Central memory CD8-positive, alpha-beta T cell (primary cell): ENCODE measurements at regions not wholly inside any gene's neighbourhood (a gene's known extent, or its start where the extent isn't known, plus 50 kb on each side); places are given as distances from the start of the nearest gene placed in this dataset.
"Not testable (repeated sequence)": the region's sequence is repeated elsewhere in the genome, so short reads cannot be mapped to it uniquely, and the experiment has no call there.

Experiments used
- ATAC-seq: fragments of 150-1000 bp; cut with Tn5 transposase; replicated peaks from 2 replicates; pipeline ENCODE4 v1.10.0; 2022; ENCODE audit warnings: mild to moderate bottlenecking, moderate FRiP score, moderate number of reproducible peaks; ENCODE audit not compliant: poor library complexity, severe bottlenecking; ENCODE audit errors: extremely low read depth
- DNase-seq, 2 donors: peaks; one replicate each; pipeline ENCODE4 v3.0.0; 2021; ENCODE audit warnings: low spot score in 2 of 2
- H3K27ac Mint-ChIP-seq: one replicate; pipeline ENCODE4 v1.8.0; 2022; ENCODE audit warnings: low read depth, mild to moderate bottlenecking, moderate library complexity, mixed read lengths
- H3K27me3 Mint-ChIP-seq: one replicate; pipeline ENCODE4 v1.8.0; 2022; ENCODE audit warnings: mixed read lengths
- H3K36me3 Mint-ChIP-seq: one replicate; pipeline ENCODE4 v1.8.0; 2022; ENCODE audit warnings: mild to moderate bottlenecking, moderate library complexity, mixed read lengths; ENCODE audit not compliant: insufficient read depth
- H3K4me1 Mint-ChIP-seq: one replicate; pipeline ENCODE4 v1.8.0; 2022; ENCODE audit warnings: mixed read lengths
- H3K4me3 Mint-ChIP-seq: one replicate; pipeline ENCODE4 v1.8.0; 2022; ENCODE audit warnings: mild to moderate bottlenecking, moderate library complexity, mixed read lengths
- H3K9me3 Mint-ChIP-seq: one replicate; pipeline ENCODE4 v1.8.0; 2022; ENCODE audit warnings: mixed read lengths

- Mint-ChIP-seq H3K4me3 (no peak overlapping the region), H3K36me3 (no peaks in the 10 kb centered on the region), H3K4me1 (no peaks in the 10 kb centered on the region), H3K27ac (no peak overlapping the region), H3K27me3 (no peaks in the 10 kb centered on the region), H3K9me3 (peaks cover 28% of the 10 kb centered on the region)
- ATAC-seq (no peak), DNase-seq (no peak)
Measured at GRCh38 chr6:91193446-91193845, 606.6 kb upstream of the MAP3K7 start.

GRCh38 chr6:91190041-91190440, 603.2 kb upstream of the MAP3K7 start:
- not testable (repeated sequence) for H3K27me3 Mint-ChIP-seq, H3K27ac Mint-ChIP-seq, H3K4me3 Mint-ChIP-seq, H3K4me1 Mint-ChIP-seq, ATAC-seq, H3K36me3 Mint-ChIP-seq, DNase-seq
- H3K9me3 Mint-ChIP-seq, result peaks cover 33% of the 10 kb centered on the region

GRCh38 chr6:91185072-91185471, 598.2 kb upstream of the MAP3K7 start:
- Mint-ChIP-seq H3K9me3 (peaks cover 26% of the 10 kb centered on the region), H3K27ac (no peak overlapping the region), H3K27me3 (no peaks in the 10 kb centered on the region), H3K4me1 (no peaks in the 10 kb centered on the region), H3K36me3 (no peaks in the 10 kb centered on the region), H3K4me3 (no peak overlapping the region)
- ATAC-seq, result no peak
- no peak for DNase-seq

DNA sequence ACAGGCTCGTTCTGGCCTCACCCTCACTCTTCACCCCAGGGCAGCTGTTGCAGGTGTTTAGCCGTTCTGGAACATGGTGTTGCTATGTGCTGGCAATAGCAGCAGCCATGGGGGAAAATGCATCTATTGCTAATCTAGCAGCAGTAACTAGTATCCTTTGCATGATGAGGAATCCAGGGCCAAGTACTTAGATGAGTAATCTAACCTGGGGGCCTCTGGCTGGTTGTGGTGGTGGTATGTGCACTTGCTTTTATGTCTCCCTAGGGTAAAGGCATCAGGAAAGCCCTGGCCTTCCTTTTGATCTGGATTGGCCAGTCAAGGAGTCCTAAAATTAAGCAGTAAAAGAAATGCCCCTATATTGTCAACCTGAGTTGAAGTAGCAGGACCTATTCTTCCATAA, 594.5 kb upstream of the MAP3K7 start:
- H3K4me1 Mint-ChIP-seq, result no peaks in the 10 kb centered on the region
- no peak for DNase-seq
- no peaks in the 10 kb centered on the region for H3K27me3 Mint-ChIP-seq
- peaks cover 13% of the 10 kb centered on the region for H3K9me3 Mint-ChIP-seq
- H3K27ac Mint-ChIP-seq, result no peak overlapping the region
- H3K4me3 Mint-ChIP-seq, result no peak overlapping the region
- no peaks in the 10 kb centered on the region for H3K36me3 Mint-ChIP-seq
- ATAC-seq, result no peak

GRCh38 chr6:91173651-91174050, 586.8 kb upstream of the MAP3K7 start:
- H3K9me3 Mint-ChIP-seq, result no peaks in the 10 kb centered on the region
- no peaks in the 10 kb centered on the region for H3K36me3 Mint-ChIP-seq
- no peak overlapping the region for H3K27ac Mint-ChIP-seq
- H3K27me3 Mint-ChIP-seq, result no peaks in the 10 kb centered on the region
- DNase-seq, result no peak
- H3K4me1 Mint-ChIP-seq, result no peaks in the 10 kb centered on the region
- ATAC-seq, result no peak
- H3K4me3 Mint-ChIP-seq, result no peak overlapping the region

DNA sequence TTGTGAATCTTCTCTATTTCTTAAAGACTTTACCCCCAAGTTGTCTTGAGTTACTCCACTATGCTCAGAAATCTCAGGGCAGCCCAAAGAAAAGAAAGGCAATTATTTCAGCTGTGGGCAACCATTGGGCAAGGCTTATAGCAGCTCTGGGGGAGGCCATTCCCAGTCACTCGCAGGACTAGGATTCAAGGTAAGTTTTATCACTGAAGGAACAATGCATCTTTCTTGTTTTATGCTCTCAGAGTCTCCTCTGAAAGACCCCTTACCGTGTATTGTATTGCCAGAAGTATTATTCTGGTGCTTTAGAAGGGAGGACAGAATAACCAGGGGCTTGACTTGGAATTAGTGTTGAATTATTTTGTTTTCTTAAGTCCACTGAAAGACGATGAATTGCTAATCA, 586.3 kb upstream of the MAP3K7 start:
- no peaks in the 10 kb centered on the region for H3K36me3 Mint-ChIP-seq
- no peaks in the 10 kb centered on the region for H3K27me3 Mint-ChIP-seq
- no peaks in the 10 kb centered on the region for H3K4me1 Mint-ChIP-seq
- H3K9me3 Mint-ChIP-seq, result no peaks in the 10 kb centered on the region
- ATAC-seq (no peak), DNase-seq (no peak)
- no peak overlapping the region for H3K4me3 Mint-ChIP-seq
- no peak overlapping the region for H3K27ac Mint-ChIP-seq

GRCh38 chr6:91171754-91172462, 585.0 kb upstream of the MAP3K7 start:
- no peaks in the 10 kb centered on the region for H3K27me3 Mint-ChIP-seq
- ATAC-seq (no peak), DNase-seq (no peak)
- no peaks in the 10 kb centered on the region for H3K36me3 Mint-ChIP-seq
- no peaks in the 10 kb centered on the region for H3K4me1 Mint-ChIP-seq
- no peaks in the 10 kb centered on the region for H3K9me3 Mint-ChIP-seq
- no peak overlapping the region for H3K27ac Mint-ChIP-seq
- H3K4me3 Mint-ChIP-seq, result no peak overlapping the region

DNA sequence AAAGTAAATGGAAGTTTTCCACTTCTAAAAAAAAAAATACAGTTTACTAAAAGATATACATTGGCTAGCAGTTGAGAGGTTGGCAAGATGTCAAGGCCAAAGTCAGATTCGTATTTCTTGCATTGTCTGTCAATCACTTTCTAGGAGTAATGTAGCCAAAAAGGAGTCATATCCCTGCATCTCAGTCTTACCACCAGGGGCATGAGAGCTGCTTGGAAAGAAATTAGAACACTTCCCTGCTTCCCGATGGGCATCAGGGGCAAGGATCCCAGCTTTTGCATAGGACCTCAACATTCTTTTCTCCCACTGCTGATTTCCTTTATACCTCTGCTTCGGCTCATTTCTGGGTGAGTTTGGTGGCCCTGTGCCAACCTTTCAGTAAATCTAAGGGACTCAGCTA, 581.0 kb upstream of the MAP3K7 start:
- no peak overlapping the region for H3K27ac Mint-ChIP-seq
- ATAC-seq (no peak), DNase-seq (no peak)
- no peaks in the 10 kb centered on the region for H3K27me3 Mint-ChIP-seq
- H3K36me3 Mint-ChIP-seq, result no peaks in the 10 kb centered on the region
- H3K4me1 Mint-ChIP-seq, result no peaks in the 10 kb centered on the region
- H3K4me3 Mint-ChIP-seq, result no peak overlapping the region
- no peaks in the 10 kb centered on the region for H3K9me3 Mint-ChIP-seq

GRCh38 chr6:91166271-91167046, 579.6 kb upstream of the MAP3K7 start:
- no peak for ATAC-seq
- H3K27ac Mint-ChIP-seq, result no peak overlapping the region
- no peak overlapping the region for H3K4me3 Mint-ChIP-seq
- no peaks in the 10 kb centered on the region for H3K4me1 Mint-ChIP-seq
- H3K9me3 Mint-ChIP-seq, result no peaks in the 10 kb centered on the region
- no peaks in the 10 kb centered on the region for H3K27me3 Mint-ChIP-seq
- H3K36me3 Mint-ChIP-seq, result no peaks in the 10 kb centered on the region
- DNase-seq, result no peak

- Mint-ChIP-seq H3K4me1 (no peaks in the 10 kb centered on the region), H3K4me3 (no peak overlapping the region), H3K36me3 (no peaks in the 10 kb centered on the region), H3K27ac (no peak overlapping the region), H3K27me3 (no peaks in the 10 kb centered on the region), H3K9me3 (no peaks in the 10 kb centered on the region)
- ATAC-seq (no peak), DNase-seq (no peak)
Measured at GRCh38 chr6:91164105-91164504, 577.2 kb upstream of the MAP3K7 start.

- Mint-ChIP-seq H3K27me3 (no peaks in the 10 kb centered on the region), H3K4me3 (no peak overlapping the region), H3K9me3 (no peaks in the 10 kb centered on the region), H3K4me1 (no peaks in the 10 kb centered on the region), H3K27ac (no peak overlapping the region), H3K36me3 (no peaks in the 10 kb centered on the region)
- ATAC-seq (no peak), DNase-seq (no peak)
Measured at GRCh38 chr6:91161246-91161645, 574.4 kb upstream of the MAP3K7 start.

DNA sequence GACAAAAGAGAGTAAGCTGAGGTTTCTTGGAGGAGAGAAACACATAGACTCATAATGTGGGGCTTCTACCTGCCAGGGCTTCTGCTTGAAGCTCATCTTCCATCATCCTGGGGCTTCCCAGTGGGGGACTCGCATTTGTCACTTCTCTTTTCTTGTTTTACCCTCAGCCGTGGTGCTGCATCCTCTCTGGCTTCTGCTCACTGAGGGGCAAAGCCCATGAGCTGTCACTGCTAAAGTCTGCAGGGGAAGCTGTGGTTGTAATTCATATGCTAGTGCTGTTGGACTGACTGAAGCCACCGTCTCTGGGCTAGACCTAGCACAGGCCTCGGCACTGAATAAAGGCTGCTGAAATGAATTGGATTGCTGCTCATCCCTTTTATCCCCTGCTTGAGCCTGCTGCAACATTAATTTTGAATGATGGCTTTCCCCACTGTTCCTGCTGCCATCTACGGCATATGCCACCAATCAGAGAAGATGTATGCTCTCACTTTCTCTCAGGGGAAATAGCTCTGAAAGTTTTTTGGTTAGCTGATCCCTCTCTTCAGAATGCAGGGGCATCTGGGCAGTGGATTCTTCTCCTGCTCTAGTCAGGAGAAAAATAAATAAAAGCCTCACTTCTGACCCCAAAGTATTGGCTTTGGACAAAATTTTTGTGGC, 568.4 kb upstream of the MAP3K7 start:
- Mint-ChIP-seq H3K27me3 (no peaks in the 10 kb centered on the region), H3K4me1 (no peaks in the 10 kb centered on the region), H3K9me3 (no peaks in the 10 kb centered on the region), H3K36me3 (no peaks in the 10 kb centered on the region), H3K27ac (no peak overlapping the region), H3K4me3 (no peak overlapping the region)
- DNase-seq (no peak), ATAC-seq (no peak)

DNA sequence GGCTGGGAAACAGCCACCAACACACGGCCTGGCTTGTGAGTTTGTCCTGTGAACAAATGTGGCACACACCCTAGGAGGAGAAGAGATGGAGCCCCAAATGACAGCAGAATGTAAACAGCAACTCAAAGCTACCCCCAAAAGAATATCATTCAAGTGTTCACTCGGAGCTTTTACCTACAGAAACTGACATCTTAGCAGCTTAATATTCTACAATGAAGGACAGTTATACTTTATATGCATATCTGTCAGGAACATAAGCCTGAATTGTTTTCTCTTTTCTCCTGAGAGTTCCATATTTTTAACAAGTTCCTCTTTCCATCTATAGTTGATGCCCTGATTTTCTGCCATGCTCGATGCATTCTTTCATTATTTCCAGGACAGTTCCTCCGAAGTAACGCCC, 566.0 kb upstream of the MAP3K7 start:
- Mint-ChIP-seq H3K4me3 (no peak overlapping the region), H3K27ac (no peak overlapping the region), H3K36me3 (no peaks in the 10 kb centered on the region), H3K27me3 (no peaks in the 10 kb centered on the region), H3K9me3 (peaks cover 10% of the 10 kb centered on the region), H3K4me1 (no peaks in the 10 kb centered on the region)
- ATAC-seq, result no peak
- DNase-seq, result no peak
